B cell (primary cell): ENCODE measurements at regions not wholly inside any gene's neighbourhood (a gene's known extent, or its start where the extent isn't known, plus 50 kb on each side); places are given as distances from the start of the nearest gene placed in this dataset.

Source experiments
- ATAC-seq: fragments of 200-7000 bp; cut with Tn5 transposase; one replicate; pipeline ENCODE4 v1.10.0; 2021; ENCODE audit warnings: low read depth, mild to moderate bottlenecking, moderate number of reproducible peaks, moderate library complexity
- CTCF ChIA-PET: fragments of 350-600 bp; sonication (Branson Sonifier 250); formaldehyde crosslinking; loops from one replicate; lab custom pipeline; 2021; ENCODE audit warnings: antibody characterized with exemption, inconsistent platforms; lab: Charles Lee
- POLR2A ChIA-PET: fragments of 350-600 bp; sonication (Branson Sonifier 250); formaldehyde crosslinking; loops from one replicate; lab custom pipeline; 2021; ENCODE audit warnings: antibody characterized with exemption; lab: Charles Lee
- DNase-seq: peaks from one replicate; pipeline ENCODE4 v3.0.0; 2013
- H2AFZ ChIP-seq: 2 replicates; pipeline ENCODE4 v1.6.1; 2012; ENCODE audit warnings: mild to moderate bottlenecking, low read depth, low read length; ENCODE audit not compliant: insufficient read depth, poor library complexity, severe bottlenecking
- H3K27ac ChIP-seq, 2 donors: 1 replicate in 1 of 2; 2 replicates in 1 of 2; pipeline ENCODE4 v1.5.1; 2012 to 2013; ENCODE audit warnings: low read length in 2 of 2, mild to moderate bottlenecking in 2 of 2, moderate library complexity in 1 of 2
- H3K27me3 ChIP-seq, 4 experiments: fragments of 200-600 bp in 1 of 4; sonication (generic) in 1 of 4; replicated peaks in 1 of 4; 1 replicate in 2 of 4; 2 replicates in 2 of 4; pipeline versions ENCODE4 v1.6.1 to v1.7.0; 2013 to 2016; ENCODE audit warnings: low read length in 3 of 4, mild to moderate bottlenecking in 2 of 4, mixed read lengths in 1 of 4, moderate library complexity in 1 of 4; ENCODE audit not compliant: insufficient read depth in 4 of 4, control insufficient read depth in 3 of 4; ENCODE audit errors: control extremely low read depth in 1 of 4
- H3K36me3 ChIP-seq, 2 experiments: replicated peaks in 1 of 2; 1 replicate in 1 of 2; 2 replicates in 1 of 2; pipeline versions ENCODE4 v1.6.1 to v1.7.1; 2013; ENCODE audit warnings: low read length in 1 of 2; ENCODE audit not compliant: insufficient read depth in 2 of 2, control insufficient read depth in 1 of 2; ENCODE audit errors: control extremely low read depth in 1 of 2, extremely low read depth in 1 of 2
- H3K4me1 ChIP-seq, 2 donors: fragments of 200-600 bp in 1 of 2; sonication (generic) in 1 of 2; 1 replicate in 1 of 2; 2 replicates in 1 of 2; pipeline versions ENCODE4 v1.5.1 to v1.6.1; 2013 to 2017; ENCODE audit warnings: low read length in 2 of 2; ENCODE audit not compliant: control insufficient read depth in 2 of 2, insufficient read depth in 2 of 2
- H3K4me2 ChIP-seq: replicated peaks from 2 replicates; pipeline ENCODE3; 2012; ENCODE audit warnings: mild to moderate bottlenecking, low read depth, low read length; ENCODE audit not compliant: poor library complexity, severe bottlenecking
- H3K4me3 ChIP-seq, 5 experiments: fragments of 200-600 bp in 1 of 5; sonication (generic) in 1 of 5; 1 replicate in 3 of 5; 2 replicates in 2 of 5; pipeline versions ENCODE4 v1.5.1 to v1.7.0; 2011 to 2016; ENCODE audit warnings: low read length in 4 of 5, mild to moderate bottlenecking in 4 of 5, low read depth in 2 of 5, control low read depth in 1 of 5, moderate library complexity in 1 of 5; ENCODE audit not compliant: insufficient read depth in 1 of 5; ENCODE audit errors: control extremely low read depth in 1 of 5, extremely low read depth in 1 of 5
- H3K79me2 ChIP-seq: fragments of 200-600 bp; sonication (generic); one replicate; pipeline ENCODE4 v1.6.0; 2016; ENCODE audit warnings: low read length; ENCODE audit not compliant: control insufficient read depth, insufficient read depth
- H3K9ac ChIP-seq: fragments of 200-600 bp; sonication (generic); 2 replicates; pipeline ENCODE4 v1.6.1; 2017; ENCODE audit warnings: mild to moderate bottlenecking, low read length, moderate library complexity
- H3K9me3 ChIP-seq, 3 donors: one replicate each; pipeline versions ENCODE4 v1.6.1 to v1.7.1; 2013; ENCODE audit warnings: low read length in 2 of 3; ENCODE audit not compliant: control insufficient read depth in 2 of 3, insufficient read depth in 1 of 3; ENCODE audit errors: control extremely low read depth in 1 of 3
- H4K20me1 ChIP-seq: 2 replicates; pipeline ENCODE4 v1.6.0; 2012; ENCODE audit warnings: mild to moderate bottlenecking, low read length; ENCODE audit not compliant: insufficient read depth, control insufficient read depth, poor library complexity, severe bottlenecking
- H3K27ac Mint-ChIP-seq: one replicate; pipeline ENCODE4 v1.8.0; 2021; ENCODE audit warnings: mixed read lengths
- H3K27me3 Mint-ChIP-seq: one replicate; pipeline ENCODE4 v1.8.0; 2021; ENCODE audit warnings: mixed read lengths
- H3K4me1 Mint-ChIP-seq: one replicate; pipeline ENCODE4 v1.8.0; 2021; ENCODE audit warnings: mixed read lengths
- H3K4me3 Mint-ChIP-seq: one replicate; pipeline ENCODE4 v1.8.0; 2021; ENCODE audit warnings: mixed read lengths
- H3K9me3 Mint-ChIP-seq: one replicate; pipeline ENCODE4 v1.8.0; 2022; ENCODE audit warnings: mixed read lengths; ENCODE audit not compliant: insufficient read depth
- CTCF ChIP-seq: fragments of 200-600 bp; IDR thresholded peaks from one replicate; pipeline ENCODE4 v1.8.0; 2022; ENCODE audit warnings: antibody characterized with exemption, mild to moderate bottlenecking
- EZH2 ChIP-seq: IDR thresholded peaks from 2 replicates; pipeline ENCODE4 v1.6.1; 2012; ENCODE audit warnings: borderline replicate concordance, low read depth, mild to moderate bottlenecking, moderate library complexity, low read length; ENCODE audit not compliant: insufficient read depth, poor library complexity, severe bottlenecking
- WGBS: methylation state at CpG from one replicate; pipeline ENCODE4 v1.1.5; 2013; ENCODE audit warnings: missing lambda C conversion rate; ENCODE audit not compliant: insufficient coverage; 5-methylcytosine and 5-hydroxymethylcytosine counted together
- intact Hi-C: fragments of 100-400 bp; cut with micrococcal nuclease; formaldehyde crosslinking; loops from one replicate; pipeline ENCODE4 v1.10.0; 2022

- no peak overlapping the region for H3K4me3 ChIP-seq
- no peak overlapping the region for H2AFZ ChIP-seq
- H3K9me3 ChIP-seq: no peaks in the 10 kb centered on the region
- intact Hi-C loops: no loop called here
- H3K9ac ChIP-seq: no peak overlapping the region
- H4K20me1 ChIP-seq: no peaks in the 10 kb centered on the region
- no peak overlapping the region for H3K27ac ChIP-seq
- Mint-ChIP-seq H3K27ac (no peak overlapping the region), H3K4me3 (no peak overlapping the region), H3K4me1 (no peaks in the 10 kb centered on the region), H3K27me3 (peaks cover 14% of the 10 kb centered on the region), H3K9me3 (no peaks in the 10 kb centered on the region)
- ChIA-PET CTCF (no interaction called here), POLR2A (no interaction called here)
- H3K27me3 ChIP-seq: peaks cover 0 to 2% (median 0%) of the 10 kb centered on the region in 4 experiments
- H3K4me2 ChIP-seq: no peak overlapping the region
- TF ChIP-seq CTCF (no peak), EZH2 (no peak)
- ATAC-seq (no peak), DNase-seq (no peak)
- no peaks in the 10 kb centered on the region for H3K4me1 ChIP-seq
- 88% methylated on average over 7 of the region's 8 CpGs for WGBS
- H3K79me2 ChIP-seq: no peaks in the 10 kb centered on the region
- no peaks in the 10 kb centered on the region for H3K36me3 ChIP-seq
These were observed 77.3 kb upstream of the NECTIN1 start for GRCh38 chr11:119806064-119806915.

DNA sequence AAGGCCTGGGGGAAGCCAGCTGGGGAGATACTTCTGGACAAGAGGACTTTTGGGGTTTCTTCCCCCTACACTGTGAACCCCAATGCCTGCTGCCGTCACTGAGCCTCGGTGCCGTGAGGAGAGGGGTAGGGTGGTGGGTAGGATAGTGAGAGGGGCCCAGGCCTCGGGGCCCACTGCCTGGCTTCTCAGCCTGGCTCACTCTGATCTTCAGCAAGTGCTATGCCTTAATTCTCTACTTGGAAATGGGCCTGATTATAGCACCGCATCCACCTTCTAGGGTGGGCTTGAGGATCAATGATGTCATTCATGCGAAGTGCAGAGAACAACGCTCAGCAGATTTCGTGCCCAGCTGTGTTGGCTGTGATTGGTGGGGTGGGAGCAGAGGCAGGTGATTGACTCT is 76.7 kb upstream of the NECTIN1 start:
- WGBS: 90% methylated on average over 2 of the region's 8 CpGs
- Histone ChIP-seq H3K27ac (no peak overlapping the region), H3K27me3 (peaks cover 0 to 2% (median 0%) of the 10 kb centered on the region in 4 experiments), H3K79me2 (no peaks in the 10 kb centered on the region), H2AFZ (no peak overlapping the region), H3K4me3 (no peak overlapping the region), H3K4me1 (no peaks in the 10 kb centered on the region), H3K36me3 (no peaks in the 10 kb centered on the region), H3K4me2 (no peak overlapping the region), H4K20me1 (no peaks in the 10 kb centered on the region), H3K9ac (no peak overlapping the region), H3K9me3 (no peaks in the 10 kb centered on the region)
- ATAC-seq: no peak
- Mint-ChIP-seq H3K27me3 (peaks cover 14% of the 10 kb centered on the region), H3K9me3 (no peaks in the 10 kb centered on the region), H3K4me1 (no peaks in the 10 kb centered on the region), H3K27ac (no peak overlapping the region), H3K4me3 (no peak overlapping the region)
- TF ChIP-seq EZH2 (no peak), CTCF (no peak)
- ChIA-PET CTCF (no interaction called here), POLR2A (no interaction called here)
- intact Hi-C loops: no loop called here
- DNase-seq: no peak
